CD4-positive, alpha-beta T cell treated with Interferon gamma for 1 hour (primary cell): ENCODE measurements at regions not wholly inside any gene's neighbourhood (a gene's known extent, or its start where the extent isn't known, plus 50 kb on each side); places are given as distances from the start of the nearest gene placed in this dataset.
"Not testable (repeated sequence)": the region's sequence is repeated elsewhere in the genome, so short reads cannot be mapped to it uniquely, and the experiment has no call there.

ENCODE experiments used
- DNase-seq: peaks from one replicate; pipeline ENCODE4 v3.0.0-alpha.2; 2020

DNA sequence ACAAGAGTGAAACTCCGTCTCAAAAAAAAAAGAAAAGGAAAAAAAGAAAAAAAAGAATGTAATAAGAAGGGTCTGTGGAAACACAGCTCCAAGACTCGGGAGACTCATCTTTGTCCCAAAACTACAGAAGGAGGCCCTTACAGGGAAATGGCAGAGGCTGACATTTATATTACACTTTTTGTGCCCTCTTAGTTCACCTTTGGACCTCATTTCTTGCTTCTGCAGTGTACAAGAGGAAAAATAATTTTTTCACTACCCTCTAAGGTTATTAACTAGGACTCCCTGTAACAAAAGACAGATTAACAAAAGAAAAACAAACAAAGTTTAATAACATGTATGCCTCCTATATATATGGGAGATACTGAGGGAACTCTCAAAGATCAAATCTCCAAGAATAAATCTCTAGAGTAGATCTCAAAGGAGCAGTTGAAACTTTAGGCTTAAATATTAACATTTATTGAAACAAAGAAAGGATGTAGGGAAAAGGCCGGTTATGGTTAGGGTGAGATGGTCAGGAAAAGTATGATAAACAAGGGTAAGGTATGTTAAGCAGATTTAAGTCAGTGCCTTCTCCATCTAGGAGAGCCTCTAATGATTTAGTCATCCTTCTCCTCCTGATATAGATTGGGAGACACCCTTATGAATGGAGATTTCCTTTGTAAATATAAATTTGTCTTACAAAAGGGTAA, 121.3 kb upstream of the JADE1 start:
- no peak for DNase-seq

DNA sequence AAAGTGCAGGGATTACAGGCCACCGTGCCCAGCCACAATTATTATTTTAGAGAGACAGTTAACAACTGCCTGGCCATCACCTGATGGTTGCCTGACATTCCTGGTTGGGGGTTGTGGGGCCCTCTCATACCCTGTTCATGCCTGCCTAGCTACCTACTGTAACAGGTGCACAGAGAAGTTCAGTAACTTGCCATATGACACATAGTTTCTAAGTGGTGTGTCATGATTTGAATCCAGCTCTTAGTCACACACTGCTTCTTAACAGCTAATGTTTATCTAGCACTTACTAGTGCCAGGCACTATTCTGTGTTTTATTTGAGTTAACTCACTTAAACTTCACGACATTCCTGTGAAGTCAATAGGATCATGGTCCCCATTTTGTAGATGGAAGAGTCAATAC, 122.7 kb upstream of the JADE1 start:
- no peak for DNase-seq

DNA sequence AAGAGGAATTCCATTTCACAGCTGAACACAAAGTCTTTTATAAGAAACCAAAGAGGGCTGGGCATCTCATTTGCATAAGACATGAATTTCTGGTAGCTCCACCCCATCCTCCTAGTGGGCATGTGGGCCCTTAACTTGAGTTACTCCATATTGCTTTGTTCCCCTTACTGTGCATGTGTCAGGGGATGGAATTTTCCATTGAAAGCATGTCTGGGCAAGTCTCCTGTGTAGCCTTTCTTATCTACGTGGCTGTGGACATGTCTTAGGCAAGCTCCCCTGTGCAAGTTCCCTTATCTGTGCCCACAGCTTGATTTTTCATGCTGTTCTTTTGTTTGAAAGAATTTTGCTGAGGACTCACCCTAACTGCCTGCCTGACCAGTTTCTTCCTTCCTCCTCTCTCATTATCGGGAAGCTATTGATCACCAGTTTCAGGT, 123.5 kb upstream of the JADE1 start:
- no peak for DNase-seq

DNA sequence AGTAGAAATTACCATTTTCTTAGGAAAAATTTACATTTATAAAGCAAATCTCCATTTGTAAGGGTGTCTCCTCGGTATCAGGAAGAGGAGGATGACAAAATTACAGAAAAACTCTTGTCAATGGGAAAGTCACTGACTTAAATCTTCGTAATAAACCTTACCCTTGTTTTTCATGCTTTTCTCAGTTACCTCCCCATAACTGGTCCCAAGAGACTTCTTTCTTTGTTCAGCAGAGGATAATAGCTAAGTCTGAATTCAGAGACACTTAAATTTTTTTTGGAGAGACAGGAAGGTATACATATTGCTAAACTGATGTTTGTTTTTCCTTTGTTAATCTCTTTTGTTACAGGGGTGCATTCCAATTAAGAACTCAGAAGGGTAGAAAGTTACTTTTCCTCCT, 125.5 kb upstream of the JADE1 start:
- DNase-seq, result no peak

DNA sequence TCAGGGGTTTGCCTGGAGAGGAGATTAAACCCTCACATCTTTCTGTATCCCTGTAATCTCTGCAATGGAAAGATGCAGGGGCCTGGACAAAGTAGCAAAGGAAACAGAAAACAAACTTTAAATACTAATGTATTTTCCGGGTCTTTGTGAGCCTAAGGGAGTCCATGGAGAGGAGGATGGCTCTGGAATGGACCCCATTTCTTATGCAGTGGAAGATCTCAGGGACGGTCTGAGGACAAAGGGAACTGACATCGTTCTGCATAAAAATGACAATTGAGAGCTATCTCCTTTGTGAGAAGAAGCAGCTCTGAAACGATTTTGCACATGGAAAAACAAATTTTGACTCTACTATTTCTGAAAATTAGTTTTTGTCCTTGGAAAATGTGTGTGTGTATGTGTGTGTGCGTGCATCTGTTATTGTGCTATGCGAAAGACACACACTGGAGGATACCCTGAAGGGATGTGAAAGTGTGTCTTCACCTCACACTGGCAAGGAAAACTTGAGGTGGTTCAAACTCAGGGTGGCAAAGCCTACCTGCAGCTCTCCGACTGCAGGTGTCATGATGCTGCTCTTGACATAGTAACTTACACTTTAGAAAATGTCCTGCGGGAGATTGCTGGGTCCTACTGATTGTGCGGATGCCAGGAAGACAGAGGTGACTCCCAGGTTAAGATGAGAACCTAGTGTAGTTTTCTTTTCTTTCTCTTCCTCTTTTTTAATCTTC, 126.4 kb upstream of the JADE1 start:
- no peak for DNase-seq

DNA sequence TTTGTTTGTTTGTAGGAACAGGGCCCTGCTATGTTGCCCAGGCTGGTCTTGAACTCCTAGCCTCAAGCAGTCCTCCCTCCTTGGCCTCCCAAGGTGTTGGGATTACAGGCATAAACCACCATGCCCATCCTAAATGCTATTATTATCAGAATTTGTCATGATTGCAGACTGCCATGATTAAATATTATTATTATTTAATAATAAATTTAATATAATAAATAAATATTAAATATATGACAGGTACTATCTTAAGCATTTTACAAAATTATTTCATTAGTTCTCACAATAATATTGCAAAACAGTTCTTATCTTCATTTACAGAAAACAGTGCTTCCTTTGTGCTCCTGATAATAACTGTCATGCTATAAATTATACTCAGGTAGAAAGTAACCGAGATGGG, 133.4 kb upstream of the JADE1 start:
- no peak for DNase-seq

DNA sequence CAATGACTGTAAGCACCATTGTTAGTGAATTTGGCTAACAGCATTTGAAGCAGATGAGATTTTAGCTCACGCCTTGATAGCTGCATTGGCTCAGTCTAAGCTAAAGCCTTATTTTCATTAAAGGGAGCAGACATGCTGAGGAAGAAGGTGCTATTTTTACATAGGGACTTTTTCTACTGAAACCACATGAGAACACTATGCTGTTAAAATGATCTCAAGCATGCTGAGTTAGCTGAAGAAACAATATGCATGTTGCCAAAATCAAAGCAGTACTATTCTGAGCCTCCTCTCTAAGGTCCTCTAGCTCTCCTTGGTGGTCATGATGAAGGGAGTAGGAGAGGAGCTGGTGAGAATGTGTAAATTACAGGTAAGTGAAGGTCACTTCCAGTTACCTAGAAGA, 134.4 kb upstream of the JADE1 start:
- DNase-seq, result no peak

DNA sequence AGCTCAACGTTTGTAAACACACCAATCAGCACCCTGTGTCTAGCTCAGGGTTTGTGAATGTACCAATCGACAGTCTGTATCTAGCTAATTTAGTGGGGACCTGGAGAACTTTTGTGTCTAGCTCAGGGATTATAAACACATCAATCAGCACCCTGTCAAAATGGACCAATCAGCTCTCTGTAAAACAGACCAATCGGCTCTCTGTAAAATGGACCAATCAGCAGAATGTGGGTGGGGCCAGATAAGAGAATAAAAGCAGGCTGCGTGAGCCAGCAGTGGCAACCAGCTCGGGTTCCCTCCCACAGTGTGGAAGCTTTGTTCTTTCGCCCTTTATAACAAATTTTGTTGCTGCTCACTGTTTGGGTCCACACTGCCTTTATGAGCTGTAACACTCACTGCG, 136.3 kb upstream of the JADE1 start:
- DNase-seq, result not testable (repeated sequence)

DNA sequence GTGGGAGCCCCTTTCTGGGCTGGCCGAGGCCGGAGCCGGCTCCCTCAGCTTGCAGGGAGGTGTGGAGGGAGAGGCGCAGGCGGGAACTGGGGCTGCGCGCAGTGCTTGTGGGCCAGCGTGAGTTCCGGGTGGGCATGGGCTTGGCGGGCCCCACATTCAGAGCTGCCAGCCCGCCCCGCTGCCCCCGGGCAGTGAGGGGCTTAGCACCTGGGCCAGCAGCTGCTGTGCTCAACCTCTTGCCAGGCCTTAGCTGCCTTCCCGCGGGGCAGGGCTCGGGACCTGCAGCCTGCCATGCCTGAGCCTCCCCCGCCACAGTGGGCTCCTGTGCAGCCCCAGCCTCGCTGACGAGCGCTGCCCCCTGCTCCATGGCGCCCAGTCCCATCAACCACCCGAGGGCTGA, 136.9 kb upstream of the JADE1 start:
- DNase-seq, result not testable (repeated sequence)

DNA sequence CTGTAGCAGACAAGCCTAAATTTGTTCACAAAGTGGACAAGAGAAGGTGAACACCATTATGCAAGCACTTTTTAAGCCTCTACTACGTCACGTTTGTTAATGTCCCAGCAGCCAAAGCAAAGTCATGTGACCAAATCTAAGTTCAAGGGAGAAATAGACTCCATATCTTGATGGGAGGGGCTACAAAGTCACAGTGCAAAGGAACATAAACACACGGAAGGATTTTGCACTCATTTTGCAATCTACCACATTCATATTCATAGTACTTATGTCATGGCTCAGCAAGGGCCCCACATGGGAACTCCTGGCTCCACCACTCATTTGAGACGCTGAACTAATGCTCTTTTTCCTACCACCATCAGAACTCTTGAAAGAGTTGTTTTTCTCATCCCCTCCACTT, 139.0 kb upstream of the JADE1 start:
- no peak for DNase-seq

DNA sequence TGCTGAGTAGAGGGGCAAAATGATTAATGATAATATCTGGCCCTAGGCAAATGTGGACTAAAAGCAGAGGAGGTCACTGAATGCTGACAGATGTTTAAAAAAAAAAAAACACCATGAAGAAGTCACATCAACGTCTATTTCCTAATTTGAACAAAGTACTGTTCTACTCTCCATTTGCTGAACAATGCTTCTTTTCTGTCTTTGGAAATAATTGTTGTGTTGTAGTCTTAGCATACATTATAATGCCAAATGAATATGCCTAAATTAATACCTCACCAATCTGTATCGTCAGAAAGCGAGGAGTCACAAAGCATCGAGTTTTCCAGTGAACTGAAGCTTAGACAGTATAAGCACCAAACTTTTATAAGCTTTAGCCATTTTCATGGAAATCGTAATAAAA, 140.9 kb upstream of the JADE1 start:
- DNase-seq, result no peak

DNA sequence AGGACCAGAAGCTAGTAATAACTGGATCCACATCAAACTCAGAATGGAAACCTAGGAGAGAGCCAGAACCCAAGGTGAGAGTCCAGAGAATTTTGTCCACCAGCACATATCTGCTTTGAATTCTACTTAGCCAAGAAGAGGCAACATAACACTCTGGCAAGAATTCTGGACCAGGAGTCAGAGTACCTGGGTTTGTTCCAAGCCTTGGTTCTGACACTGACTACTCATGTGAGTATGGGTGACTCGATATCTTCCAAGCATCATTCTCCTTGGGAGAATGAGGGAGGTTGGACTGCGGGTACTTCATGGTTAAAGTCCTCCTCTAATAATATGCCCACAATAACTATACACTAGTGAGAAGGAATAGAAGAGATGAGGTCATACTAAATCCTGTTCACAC, 144.0 kb upstream of the JADE1 start:
- no peak for DNase-seq

DNA sequence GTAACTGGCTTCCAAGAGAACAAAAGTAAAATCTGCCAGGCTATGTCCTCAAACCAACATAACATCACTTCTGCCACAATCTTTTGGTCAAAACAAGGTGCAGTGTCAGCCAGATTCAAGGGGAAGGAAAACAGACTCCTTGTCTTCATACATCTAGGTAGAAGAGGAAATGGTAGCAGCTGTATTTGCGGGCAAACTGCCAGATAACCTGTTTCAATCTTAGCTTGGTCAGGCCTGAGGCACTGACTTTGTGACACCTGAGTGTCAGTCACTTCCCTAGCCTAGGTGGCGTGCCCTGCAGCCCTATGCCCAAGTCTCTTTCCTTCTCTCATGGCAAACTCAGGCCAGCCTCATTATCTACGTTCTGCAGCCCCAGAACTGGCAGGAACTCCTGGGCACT, 146.2 kb upstream of the JADE1 start:
- DNase-seq, result no peak

DNA sequence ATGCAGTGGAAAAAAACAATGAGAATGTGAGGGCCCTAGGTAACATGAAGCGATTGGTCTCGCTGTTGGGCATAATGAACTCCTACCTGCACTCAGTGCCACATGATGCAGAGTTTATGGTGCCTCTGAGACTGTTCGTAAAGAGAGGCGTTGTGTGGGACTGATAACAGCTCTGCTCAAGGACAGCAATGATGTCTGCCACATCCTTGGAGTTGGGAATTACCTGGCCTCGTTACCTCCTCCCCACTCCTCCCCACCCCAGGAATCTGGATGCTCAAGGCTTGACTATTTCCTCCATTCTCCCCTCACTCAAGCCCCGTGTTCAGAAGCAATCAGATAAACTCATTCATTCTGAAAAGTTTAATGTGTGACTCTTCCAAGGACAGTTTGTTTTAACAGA, 148.0 kb upstream of the JADE1 start:
- DNase-seq, result no peak

DNA sequence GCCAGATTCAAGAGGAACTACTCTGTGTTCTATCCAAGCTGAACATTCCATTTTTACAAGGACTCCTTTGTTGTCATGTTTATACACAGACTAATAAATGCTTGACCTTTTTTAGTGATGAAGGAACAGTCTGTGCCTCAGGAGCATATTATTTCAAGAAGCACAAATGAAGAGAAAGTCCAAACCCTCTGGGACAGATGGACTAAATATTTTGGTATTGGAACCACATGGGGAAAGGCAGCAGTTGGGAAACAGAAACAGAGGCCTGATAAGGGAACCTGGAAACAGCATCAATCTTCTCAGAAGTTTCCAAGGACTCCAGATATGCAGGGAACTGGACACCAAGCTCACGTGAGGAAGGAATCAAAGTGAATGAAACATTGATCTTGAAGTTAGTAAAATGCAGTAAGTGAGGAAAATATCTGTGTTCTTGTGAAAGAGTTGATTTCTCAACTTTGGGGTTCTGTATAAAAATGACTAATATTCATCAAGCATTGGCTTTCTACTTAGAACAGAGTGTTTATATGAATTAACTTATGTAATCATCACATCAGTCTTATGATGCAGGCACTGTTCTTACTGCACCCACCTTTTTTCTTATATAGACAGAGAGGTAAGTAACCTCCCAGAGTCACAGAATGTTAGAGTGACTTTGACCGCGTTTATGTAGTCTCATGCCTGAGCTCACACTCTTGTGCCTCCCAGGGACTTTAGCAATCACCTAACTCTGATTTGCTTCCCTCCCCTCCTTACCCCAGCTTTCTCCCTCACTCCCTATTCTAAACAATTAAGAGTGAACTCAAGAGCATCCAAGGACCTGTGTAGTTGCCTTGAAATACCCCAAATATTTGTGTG, 148.9 kb upstream of the JADE1 start:
- no peak for DNase-seq

DNA sequence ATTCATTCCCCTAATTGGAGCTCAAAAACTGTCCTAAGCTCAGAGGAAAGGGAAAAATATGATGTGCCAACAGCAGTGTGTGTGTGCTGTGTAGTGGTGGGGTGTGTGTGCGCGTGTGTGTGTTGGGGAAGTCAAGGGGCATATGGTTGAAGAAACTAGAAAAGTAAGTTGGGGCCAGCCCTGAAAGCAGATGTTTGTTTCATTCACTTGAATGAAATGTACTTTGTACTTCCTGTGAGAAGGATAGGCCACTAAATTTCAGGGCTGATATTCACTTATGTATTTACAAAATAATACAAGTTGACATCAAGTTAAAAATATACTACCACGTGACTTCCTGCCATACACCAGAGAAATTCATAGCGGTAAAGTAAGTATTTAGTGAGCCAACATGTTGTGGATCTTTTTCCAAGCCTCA, 151.3 kb upstream of the JADE1 start:
- DNase-seq, result no peak

DNA sequence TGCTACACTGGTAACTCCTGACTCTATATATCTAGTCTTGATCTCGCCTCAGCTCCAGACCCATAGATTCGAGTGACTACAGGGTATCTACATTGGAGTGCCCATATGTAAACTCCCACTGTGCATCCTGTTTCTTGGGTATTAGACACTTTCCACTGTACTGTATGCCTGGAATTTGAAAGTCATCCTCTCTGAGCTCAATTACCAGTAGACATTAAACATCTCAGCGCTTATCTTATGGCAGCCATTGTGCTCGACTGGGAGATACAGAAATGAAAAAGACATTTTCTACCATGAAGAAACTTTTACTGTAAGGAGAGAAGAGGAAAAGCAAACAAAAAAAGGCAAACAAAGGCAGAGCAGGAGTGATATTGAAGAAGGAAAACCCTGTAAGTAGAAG, 151.9 kb upstream of the JADE1 start:
- DNase-seq, result no peak

DNA sequence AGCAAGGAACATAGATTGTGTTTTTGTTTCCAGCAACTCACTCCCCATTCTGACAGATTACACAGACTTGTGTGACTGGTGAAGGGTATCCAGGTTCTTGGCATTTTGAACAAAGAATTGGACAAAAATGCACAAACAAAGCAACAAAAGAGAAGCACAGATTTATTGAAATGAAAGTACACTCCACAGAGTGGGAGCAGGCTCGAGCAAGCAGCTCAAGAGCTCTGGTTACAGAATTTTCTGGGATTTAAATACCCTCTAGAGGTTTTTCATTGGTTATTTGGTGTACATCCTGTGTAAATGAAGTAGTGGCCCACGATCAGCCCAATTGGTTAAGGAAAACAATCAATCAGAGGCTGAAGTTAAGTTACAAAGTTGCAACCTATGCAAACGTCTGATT, 155.0 kb upstream of the JADE1 start:
- DNase-seq, result no peak

DNA sequence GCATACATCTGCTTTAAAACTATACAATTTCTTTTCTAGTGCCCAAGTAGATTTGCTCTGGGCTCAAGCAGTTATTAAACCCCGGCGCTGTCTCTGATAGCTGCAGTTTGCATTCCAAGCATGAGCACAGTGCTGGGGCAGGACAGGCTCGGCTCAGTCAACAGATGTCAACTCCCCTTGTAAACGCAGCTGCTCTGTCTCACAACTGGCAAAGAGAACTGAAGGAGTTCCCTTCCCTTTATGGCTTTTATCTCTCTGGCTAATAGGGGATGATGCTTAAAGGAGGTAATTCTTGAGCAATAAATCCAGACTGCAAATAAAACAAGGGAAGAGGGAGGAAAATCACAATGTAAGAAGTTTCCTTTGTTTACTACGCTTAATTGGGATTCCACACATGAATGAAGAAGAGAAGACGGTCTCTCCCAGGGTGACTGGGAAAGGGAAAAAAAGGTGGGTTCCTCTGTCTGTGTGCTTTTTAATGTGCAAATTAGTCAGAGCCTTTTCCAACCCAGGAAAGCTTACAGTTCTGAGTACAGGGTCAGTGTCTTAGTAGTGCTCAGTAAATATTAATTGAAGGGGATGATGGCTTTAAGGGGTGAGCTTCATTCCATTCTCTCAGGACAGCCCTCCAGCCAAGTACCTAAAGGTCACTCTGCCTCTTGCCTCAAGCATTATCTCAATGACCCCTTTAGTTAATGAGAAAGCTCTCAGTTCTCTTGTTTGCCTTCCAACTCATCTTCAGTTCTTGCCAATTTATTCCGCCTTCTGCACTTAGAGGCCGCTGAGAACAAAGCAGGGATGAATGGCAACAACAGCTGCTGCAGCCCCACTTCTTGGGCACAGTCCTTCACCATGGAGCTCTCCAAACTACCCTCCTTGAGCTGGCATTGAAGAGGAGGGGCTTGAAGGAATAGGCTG, 155.7 kb upstream of the JADE1 start:
- DNase-seq, result no peak

DNA sequence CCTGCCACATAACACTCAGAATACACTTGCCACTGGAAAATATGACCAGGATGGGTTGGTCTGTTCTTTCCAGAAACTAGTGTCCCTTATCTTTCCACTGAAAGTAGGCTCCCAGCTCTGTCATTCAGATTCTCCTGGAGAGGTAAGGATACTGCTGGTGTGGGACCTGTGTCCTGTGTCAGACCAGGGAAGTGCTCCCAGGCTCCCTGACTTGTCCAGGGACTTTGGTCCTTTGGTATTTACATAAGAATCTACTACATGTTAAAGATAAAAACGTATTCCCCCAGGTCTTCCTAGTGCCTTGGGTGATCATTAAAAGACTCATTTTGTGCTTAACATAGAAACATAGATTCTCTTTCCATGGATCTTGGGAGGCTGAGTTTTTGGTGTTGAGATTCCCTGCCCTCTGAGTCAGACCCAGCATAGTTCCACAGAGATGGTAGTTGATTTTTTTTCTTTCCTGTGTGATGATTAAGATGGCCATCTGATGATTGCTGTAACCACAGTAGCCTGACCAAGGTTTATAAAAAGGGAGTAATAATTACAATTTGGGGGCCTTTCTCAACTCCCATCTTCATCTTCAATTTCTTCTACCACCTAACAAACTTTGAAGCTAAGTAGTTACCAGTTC, 159.8 kb upstream of the JADE1 start:
- no peak for DNase-seq

DNA sequence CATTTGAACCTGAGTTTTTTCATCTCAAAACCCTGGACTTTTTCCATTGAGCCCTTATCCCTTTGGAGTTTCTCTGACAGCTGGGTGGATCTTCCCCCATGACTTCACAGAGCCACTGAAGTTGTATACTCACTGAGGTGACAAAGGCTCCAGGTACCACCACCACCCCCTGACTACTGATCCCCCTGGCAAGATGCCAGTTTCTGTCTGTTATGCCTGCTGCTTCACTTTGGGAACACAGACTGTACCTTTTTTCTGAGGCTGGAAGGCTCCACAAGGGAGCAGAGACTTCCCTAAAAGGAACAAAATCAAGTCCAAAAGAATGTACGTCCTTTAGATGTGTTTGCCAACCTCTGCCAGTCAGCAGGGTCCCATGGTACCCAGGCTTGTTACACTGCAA, 160.3 kb upstream of the JADE1 start:
- no peak for DNase-seq

DNA sequence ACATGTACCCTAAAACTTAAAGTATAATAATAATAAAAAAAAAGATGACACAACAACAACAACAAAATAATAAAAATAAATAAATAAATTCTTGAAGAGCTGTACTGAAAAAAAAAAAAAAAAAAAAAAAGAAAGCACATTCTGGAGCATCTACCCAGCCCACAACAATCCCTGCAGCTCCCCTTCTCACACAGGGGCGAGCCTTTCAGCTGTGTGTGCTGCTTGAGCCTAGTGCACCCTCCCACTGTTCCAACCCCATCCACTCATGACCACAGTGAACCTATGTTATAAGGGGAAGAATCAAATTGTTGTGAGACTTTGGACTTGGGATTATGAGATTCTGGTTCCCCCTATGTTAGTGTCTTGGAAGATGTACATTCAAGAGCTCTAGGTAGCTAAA, 161.5 kb upstream of the JADE1 start:
- no peak for DNase-seq
